Dedifferentiated amniotic fluid mesenchymal stem cell (primary cell): ENCODE measurements at regions not wholly inside any gene's neighbourhood (a gene's known extent, or its start where the extent isn't known, plus 50 kb on each side); places are given as distances from the start of the nearest gene placed in this dataset.

Experiments
- DNase-seq: peaks from one replicate; pipeline ENCODE4 v3.0.0-alpha.2; 2016; ENCODE audit errors: extremely low spot score

DNA sequence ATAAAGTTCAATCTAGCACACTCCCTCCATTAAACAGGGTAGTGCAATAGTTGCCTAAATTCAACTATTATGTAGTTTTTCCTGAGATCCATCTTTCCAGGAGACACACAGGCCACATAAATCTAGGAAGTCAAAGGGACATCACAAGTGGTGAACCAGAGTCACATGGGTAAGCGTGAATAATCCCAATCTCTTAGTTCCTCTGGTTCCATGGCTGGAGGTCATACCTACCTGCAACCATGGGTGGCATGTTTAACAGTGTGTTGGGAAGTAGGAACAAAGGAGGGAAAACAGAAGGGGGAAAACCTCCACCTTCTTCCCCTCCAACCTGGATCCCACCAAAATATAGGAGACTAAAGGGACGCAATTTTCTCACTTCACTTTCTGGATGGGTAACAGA lies 2651.6 kb downstream of the ARAP2 start:
- no peak for DNase-seq

DNA sequence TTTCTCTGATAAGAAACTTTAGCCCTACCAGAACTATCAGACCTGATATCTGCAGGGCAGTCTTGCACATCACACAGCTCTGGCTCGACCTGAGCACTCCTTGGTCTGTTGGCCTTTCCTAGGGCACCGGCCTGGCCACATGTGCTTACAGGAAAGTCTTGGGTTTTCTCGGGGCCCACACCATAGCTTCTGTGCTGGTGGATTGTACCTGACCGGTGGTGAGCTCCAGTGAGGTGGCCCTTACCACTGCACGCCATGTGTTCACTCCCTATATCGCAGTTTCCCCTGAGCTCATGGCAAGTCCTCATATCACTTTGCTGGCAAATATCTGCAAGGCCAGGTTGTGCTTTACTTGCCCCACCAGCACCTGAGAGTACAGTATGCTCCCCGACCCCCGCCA lies 2637.4 kb downstream of the ARAP2 start:
- DNase-seq: no peak

DNA sequence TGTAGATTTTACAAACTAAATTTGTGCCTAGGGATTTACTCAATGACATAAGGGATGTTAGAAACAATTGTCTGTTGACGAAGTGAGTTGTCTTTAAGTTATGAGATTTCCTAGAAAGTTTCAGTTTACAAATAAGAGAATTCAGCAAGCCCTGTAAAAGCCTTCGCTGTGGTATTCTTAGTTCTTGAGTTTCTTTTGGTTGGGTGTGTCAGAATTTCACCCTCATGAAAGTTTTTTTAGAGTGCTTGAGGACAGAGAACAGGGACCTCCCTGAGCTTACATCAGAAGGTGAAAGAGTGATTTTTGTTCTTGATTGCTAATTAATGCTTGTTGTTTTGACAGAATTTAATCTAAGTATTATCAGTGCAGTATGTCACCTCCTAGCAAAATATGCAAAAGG lies 2628.2 kb downstream of the ARAP2 start:
- DNase-seq: no peak

DNA sequence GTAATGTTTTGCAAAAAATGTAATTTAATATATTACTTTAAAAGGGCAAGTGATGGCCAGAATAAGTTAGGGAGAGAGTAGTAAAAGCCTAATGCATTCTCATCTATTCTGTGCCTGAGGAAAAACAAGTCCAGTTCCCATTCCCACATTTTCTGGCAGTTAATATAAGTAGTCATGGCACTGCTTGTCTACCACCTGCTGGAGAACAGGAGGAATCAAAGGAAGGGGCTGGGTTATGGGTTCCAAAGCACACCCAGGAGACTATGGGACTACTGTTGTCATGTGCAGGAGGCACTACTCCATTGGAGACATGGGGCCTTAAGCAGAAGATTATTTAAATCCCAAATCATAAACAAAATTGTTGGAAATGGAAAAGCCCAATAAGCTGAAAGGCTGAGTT lies 2618.6 kb downstream of the ARAP2 start:
- DNase-seq: no peak

DNA sequence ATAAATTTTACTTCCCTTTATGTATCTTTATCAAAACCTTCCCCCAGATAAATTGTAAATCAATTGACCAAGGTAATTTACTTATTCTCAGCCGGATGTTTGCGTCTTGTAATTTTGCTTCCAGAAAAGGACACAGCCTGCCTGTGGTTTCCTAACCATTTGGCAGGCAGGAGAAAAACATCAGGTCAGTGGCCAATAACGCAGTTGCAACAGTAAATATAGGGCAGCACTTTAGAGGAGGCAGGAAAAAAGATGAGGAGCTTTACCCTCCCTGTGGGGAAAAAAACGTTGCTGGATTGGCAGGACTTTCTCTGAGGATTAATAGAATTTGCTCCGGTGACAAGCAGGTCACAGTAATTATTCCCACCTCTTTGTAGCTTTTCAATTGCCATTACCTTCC lies 2618.1 kb downstream of the ARAP2 start:
- DNase-seq: no peak

DNA sequence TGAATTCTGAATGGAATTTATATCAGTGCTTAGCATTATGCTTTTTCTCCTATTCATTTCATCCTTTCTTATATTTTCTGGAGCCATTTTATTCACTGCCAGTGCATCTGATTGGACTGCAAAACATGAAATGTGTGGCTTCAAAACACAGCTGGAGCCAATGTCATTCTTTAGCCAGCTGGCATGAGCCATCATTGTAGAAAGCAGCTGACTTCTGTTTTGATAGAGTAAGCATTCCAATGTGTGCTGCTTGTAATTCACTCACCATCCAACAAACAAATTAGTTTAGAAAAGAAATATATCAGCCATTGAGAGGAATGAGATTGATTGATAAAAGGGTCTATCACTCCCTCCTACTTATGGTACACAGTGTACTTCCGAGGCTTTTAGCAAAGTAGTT lies 2616.0 kb downstream of the ARAP2 start:
- DNase-seq: no peak

DNA sequence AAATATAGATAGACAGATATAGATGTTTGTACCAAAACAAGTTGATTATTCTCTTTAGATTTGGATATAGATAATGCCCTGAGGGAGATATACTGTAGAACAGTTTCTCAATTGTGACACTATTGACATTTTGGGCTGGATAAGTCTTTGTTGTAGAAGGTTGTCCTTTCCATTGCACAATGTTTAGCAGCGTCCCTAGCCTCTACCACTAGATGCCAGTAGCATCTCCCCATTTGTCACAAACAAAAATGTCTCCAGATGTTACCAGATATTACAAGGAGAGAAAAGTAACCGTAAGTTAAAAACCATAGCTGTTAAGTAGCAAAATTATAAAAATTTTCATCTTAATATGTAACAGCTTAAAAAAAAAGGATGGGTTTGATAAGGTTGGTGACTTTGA lies 2595.3 kb downstream of the ARAP2 start:
- DNase-seq: peak; percentile 67

DNA sequence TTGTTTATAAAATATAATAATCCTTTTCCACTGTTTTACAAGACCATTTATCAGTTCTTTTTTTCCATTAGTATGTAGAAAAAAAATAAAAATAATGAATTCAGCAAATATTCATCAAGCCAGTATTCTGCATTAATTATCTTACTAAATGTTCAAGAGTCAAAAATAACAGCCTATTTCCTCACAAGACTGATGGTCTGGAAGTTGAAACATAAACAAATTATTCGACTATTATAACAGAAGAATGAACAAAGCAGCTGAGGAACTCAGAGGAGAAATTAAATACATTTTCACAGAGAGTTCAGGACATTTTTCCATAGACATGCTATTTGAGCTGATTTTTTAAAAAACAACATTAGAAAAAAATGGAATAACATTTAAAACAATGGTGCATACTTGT lies 2594.8 kb downstream of the ARAP2 start:
- no peak for DNase-seq

GRCh38 chr4:33650036-33650435 lies 2594.3 kb downstream of the ARAP2 start:
- no peak for DNase-seq

- DNase-seq: no peak
Observed at GRCh38 chr4:33658971-33659370, 2585.3 kb downstream of the ARAP2 start.

- DNase-seq: no peak
Observed at GRCh38 chr4:33661636-33662035, 2582.7 kb downstream of the ARAP2 start.

- DNase-seq: no peak
Observed at GRCh38 chr4:33685939-33686338, 2558.4 kb downstream of the ARAP2 start.

DNA sequence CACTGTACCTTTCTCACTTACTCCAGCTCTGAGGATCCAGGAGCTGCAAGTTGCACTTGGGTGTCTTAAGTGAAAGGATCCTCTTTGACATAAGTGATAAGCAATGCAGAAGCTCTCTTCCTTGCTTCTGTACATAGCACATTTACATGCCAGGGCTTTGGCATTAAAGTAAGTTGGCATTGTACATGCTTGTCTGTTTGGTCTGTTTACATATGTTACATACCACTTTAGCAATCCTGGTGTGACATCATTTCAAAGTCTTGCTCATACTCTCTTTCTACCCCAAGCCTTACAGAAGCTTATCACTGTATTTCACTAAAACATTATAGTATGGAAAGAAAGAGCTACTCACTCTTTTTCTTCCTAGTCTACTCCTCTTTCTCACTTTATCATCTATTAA lies 2548.3 kb downstream of the ARAP2 start:
- DNase-seq: peak; percentile 52

- DNase-seq: no peak
Observed at GRCh38 chr4:33696586-33696985, 2547.7 kb downstream of the ARAP2 start.

DNA sequence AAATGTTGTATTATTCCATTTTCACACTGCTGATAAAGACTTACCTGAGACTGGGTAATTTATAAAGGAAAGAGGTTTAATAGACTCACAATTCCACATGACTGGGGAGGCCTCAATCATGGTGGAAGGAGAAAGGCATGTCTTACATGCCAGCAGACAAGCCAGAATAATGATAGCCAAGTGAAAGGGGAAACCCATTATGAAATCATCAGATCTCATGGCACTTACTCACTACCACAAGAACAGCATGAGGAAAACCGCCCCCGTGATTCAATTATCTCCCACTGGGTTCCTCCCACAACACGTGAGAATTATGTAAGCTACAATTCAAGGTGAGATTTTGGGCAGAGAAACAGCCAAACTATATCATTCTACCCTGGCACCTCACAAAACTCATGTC lies 2535.1 kb downstream of the ARAP2 start:
- DNase-seq: no peak

GRCh38 chr4:33711826-33712225 lies 2532.5 kb downstream of the ARAP2 start:
- no peak for DNase-seq

- DNase-seq: no peak
Observed at GRCh38 chr4:33714971-33715370, 2529.3 kb downstream of the ARAP2 start.

DNA sequence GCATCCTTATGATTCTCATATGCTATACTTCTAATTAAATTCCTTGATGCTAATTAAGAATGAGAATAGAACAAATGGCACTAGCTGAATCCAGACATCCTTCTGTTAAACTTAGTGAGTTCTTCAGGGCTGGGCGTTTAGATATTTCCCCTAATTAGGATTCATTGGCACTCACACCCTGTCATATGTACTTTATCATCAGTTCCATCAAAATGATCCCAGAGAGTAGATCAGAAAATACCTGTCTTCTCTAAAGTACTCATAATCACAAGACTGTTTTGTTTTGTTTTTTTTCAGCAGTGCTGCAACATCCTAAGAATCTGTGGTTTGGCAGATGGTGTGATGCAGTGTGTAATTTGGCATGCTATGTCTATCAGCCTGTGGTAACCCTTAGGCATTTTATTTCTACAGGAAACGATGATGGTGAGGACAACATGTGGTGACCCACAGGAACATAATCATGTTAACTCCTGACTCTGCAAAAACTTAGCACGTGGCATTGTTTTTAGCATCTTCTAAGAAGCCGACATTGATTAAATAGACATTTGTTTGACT lies 2528.4 kb downstream of the ARAP2 start:
- DNase-seq: peak; percentile 83

GRCh38 chr4:33722254-33722653 lies 2522.1 kb downstream of the ARAP2 start:
- DNase-seq: peak; percentile 22

DNA sequence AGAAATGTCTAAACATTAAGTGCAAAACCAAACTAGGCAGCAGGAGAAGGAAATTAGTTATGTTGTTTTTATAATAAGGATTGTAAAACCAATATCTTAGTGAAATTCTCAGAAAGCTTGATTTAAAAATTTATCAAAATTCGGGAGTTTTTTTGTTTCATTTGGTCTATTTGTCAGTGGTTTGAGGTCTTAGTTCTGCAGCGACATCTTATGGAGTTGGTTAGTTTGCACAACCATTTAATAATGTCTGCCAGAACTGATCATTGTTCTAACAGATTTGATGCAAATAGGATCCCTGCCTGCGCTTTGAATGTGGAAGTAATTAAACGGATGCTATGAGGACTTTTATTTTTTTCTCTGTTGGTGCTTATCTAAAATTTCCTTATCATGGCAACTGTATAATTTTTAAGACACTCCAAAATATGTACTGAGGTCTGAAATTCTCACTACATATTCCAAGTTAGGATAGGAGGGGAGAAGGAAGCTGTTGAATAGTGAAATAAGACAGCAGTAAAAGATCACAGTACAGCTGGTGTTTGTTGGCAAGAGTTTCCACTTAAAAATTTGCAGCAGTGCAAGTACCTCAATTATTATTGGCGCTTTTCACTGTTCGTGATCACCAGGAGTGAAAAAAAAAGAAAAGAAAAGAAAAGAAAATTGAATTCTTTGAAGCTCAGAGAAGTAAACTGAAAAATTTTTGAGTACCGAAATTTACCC lies 2521.4 kb downstream of the ARAP2 start:
- peak; percentile 42 for DNase-seq

DNA sequence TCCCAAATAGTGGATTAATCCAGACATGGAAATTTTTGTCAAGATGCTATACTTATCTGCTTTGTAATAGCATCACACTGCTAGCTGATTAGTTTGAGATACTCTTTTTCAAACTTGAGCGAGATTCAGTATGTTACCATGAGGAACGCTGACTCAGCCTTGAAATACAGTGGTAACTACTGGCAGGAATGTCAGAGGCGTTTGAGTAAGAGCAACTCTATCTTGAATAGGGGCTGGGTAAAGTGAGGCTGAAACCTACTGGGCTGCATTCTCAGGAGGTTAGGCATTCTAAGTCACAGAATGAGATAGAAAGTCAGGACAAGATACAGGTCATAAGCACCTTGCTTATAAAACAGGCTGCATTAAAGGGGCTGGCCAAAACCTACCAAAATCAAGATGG lies 2519.6 kb downstream of the ARAP2 start:
- DNase-seq: no peak

- DNase-seq: no peak
Observed at GRCh38 chr4:33725861-33726260, 2518.5 kb downstream of the ARAP2 start.

- DNase-seq: no peak
Observed at GRCh38 chr4:33737726-33738125, 2506.6 kb downstream of the ARAP2 start.
